Fibroblast of the aortic adventitia (primary cell): ENCODE measurements at regions not wholly inside any gene's neighbourhood (a gene's known extent, or its start where the extent isn't known, plus 50 kb on each side); places are given as distances from the start of the nearest gene placed in this dataset.

ENCODE experiments used
- DNase-seq: peaks from one replicate; pipeline ENCODE4 v3.0.0-alpha.2; 2010; ENCODE audit warnings: low read depth
- H3K4me3 ChIP-seq: 2 replicates; pipeline ENCODE4 v1.5.1; 2011; ENCODE audit warnings: low read depth, mild to moderate bottlenecking, control low read depth, low read length, moderate library complexity
- CTCF ChIP-seq: IDR thresholded peaks from 2 replicates; pipeline ENCODE4 v1.5.1; 2011; ENCODE audit warnings: mild to moderate bottlenecking, low read length, control low read depth, inconsistent platforms; ENCODE audit not compliant: insufficient read depth

GRCh38 chr10:30188556-30189237, 129.3 kb upstream of the JCAD start:
- no peak overlapping the region for H3K4me3 ChIP-seq
- no peak for DNase-seq
- no peak for TF ChIP-seq CTCF

GRCh38 chr10:30188101-30188500, 128.7 kb upstream of the JCAD start:
- H3K4me3 ChIP-seq, result no peak overlapping the region
- TF ChIP-seq CTCF, result no peak
- DNase-seq, result no peak

- no peak for TF ChIP-seq CTCF
- DNase-seq, result no peak
- H3K4me3 ChIP-seq, result no peak overlapping the region
Observed at GRCh38 chr10:30187010-30187409, 127.6 kb upstream of the JCAD start.

- peak; percentile 33 for TF ChIP-seq CTCF
- H3K4me3 ChIP-seq, result no peak overlapping the region
- DNase-seq, result no peak
Observed at GRCh38 chr10:30186371-30186875, 127.0 kb upstream of the JCAD start.

GRCh38 chr10:30185916-30186315, 126.5 kb upstream of the JCAD start:
- H3K4me3 ChIP-seq, result no peak overlapping the region
- no peak for TF ChIP-seq CTCF
- peak; percentile 91 for DNase-seq

- no peak for TF ChIP-seq CTCF
- H3K4me3 ChIP-seq, result no peak overlapping the region
- no peak for DNase-seq
Observed at GRCh38 chr10:30185341-30185740, 126.0 kb upstream of the JCAD start.
